HG03045 (cell line): ENCODE measurements at regions not wholly inside any gene's neighbourhood (a gene's known extent, or its start where the extent isn't known, plus 50 kb on each side); places are given as distances from the start of the nearest gene placed in this dataset.
"Not testable (repeated sequence)": the region's sequence is repeated elsewhere in the genome, so short reads cannot be mapped to it uniquely, and the experiment has no call there.

Source experiments
- ATAC-seq: cut with Tn5 transposase; IDR thresholded peaks from one replicate; pipeline ENCODE4 v1.9.1; 2021; ENCODE audit warnings: mild to moderate bottlenecking, moderate library complexity; ENCODE audit not compliant: unreplicated experiment

GRCh38 chr20:53872561-53873229 is 197.7 kb downstream of the BCAS1 start:
- ATAC-seq, result no peak

- ATAC-seq, result no peak
Measured at GRCh38 chr20:53872081-53872541, 198.3 kb downstream of the BCAS1 start.

- ATAC-seq, result no peak
Measured at GRCh38 chr20:53871541-53871940, 198.9 kb downstream of the BCAS1 start.

GRCh38 chr20:53870426-53871315 is 199.7 kb downstream of the BCAS1 start:
- ATAC-seq, result no peak

- peak; percentile 76 for ATAC-seq
Measured at GRCh38 chr20:53869466-53870258, 200.7 kb downstream of the BCAS1 start.

GRCh38 chr20:53867741-53868351 is 202.5 kb downstream of the BCAS1 start:
- ATAC-seq, result no peak

- peak; percentile 39 for ATAC-seq
Measured at GRCh38 chr20:53866794-53867740, 203.3 kb downstream of the BCAS1 start.

- ATAC-seq, result no peak
Measured at GRCh38 chr20:53865901-53866793, 204.2 kb downstream of the BCAS1 start.

GRCh38 chr20:53864765-53865683 is 205.4 kb downstream of the BCAS1 start:
- ATAC-seq, result not testable (repeated sequence)

GRCh38 chr20:53863923-53864641 is 206.3 kb downstream of the BCAS1 start:
- not testable (repeated sequence) for ATAC-seq

GRCh38 chr20:53863535-53863922 is 206.9 kb downstream of the BCAS1 start:
- not testable (repeated sequence) for ATAC-seq

GRCh38 chr20:53863039-53863438 is 207.4 kb downstream of the BCAS1 start:
- not testable (repeated sequence) for ATAC-seq

- not testable (repeated sequence) for ATAC-seq
Measured at GRCh38 chr20:53862490-53862889, 207.9 kb downstream of the BCAS1 start.

GRCh38 chr20:53862136-53862397 is 208.3 kb downstream of the BCAS1 start:
- not testable (repeated sequence) for ATAC-seq

GRCh38 chr20:53859684-53860083 is 210.7 kb downstream of the BCAS1 start:
- ATAC-seq, result no peak

- ATAC-seq, result not testable (repeated sequence)
Measured at GRCh38 chr20:53859009-53859408, 211.4 kb downstream of the BCAS1 start.

GRCh38 chr20:53858516-53858915 is 211.9 kb downstream of the BCAS1 start:
- ATAC-seq, result not testable (repeated sequence)
